GM18505 (cell line): ENCODE measurements at regions not wholly inside any gene's neighbourhood (a gene's known extent, or its start where the extent isn't known, plus 50 kb on each side); places are given as distances from the start of the nearest gene placed in this dataset.

ENCODE experiments used
- ATAC-seq: cut with Tn5 transposase; IDR thresholded peaks from one replicate; pipeline ENCODE4 v1.9.1; 2021; ENCODE audit not compliant: unreplicated experiment
- POLR2A ChIP-seq: IDR thresholded peaks from 4 replicates; pipeline ENCODE4 v1.6.1; 2011; ENCODE audit warnings: borderline replicate concordance; ENCODE audit not compliant: insufficient read depth, insufficient read length; ENCODE audit errors: extremely low read depth

GRCh38 chr4:142940425-142941330 lies 94.6 kb upstream of the INPP4B start:
- TF ChIP-seq POLR2A: no peak
- no peak for ATAC-seq

GRCh38 chr4:142944565-142944964 lies 98.5 kb upstream of the INPP4B start:
- ATAC-seq: no peak

GRCh38 chr4:142952821-142953580 lies 106.9 kb upstream of the INPP4B start:
- no peak for TF ChIP-seq POLR2A
- no peak for ATAC-seq

More at GRCh38 chr4:142944565-142944964, 98.5 kb upstream of the INPP4B start:
- no peak for TF ChIP-seq POLR2A

- no peak for ATAC-seq
- TF ChIP-seq POLR2A: no peak
Measured at GRCh38 chr4:142954415-142954814, 108.3 kb upstream of the INPP4B start.

GRCh38 chr4:142955501-142955900 lies 109.4 kb upstream of the INPP4B start:
- ATAC-seq: no peak
- no peak for TF ChIP-seq POLR2A

GRCh38 chr4:142959173-142959572 lies 113.1 kb upstream of the INPP4B start:
- no peak for ATAC-seq
- no peak for TF ChIP-seq POLR2A

- ATAC-seq: no peak
- no peak for TF ChIP-seq POLR2A
Measured at GRCh38 chr4:142960126-142960525, 114.0 kb upstream of the INPP4B start.

GRCh38 chr4:142960867-142961644 lies 115.0 kb upstream of the INPP4B start:
- no peak for ATAC-seq
- TF ChIP-seq POLR2A: no peak

- TF ChIP-seq POLR2A: no peak
- ATAC-seq: no peak
Measured at GRCh38 chr4:142961866-142962265, 115.8 kb upstream of the INPP4B start.

- TF ChIP-seq POLR2A: no peak
- ATAC-seq: no peak
Measured at GRCh38 chr4:142974328-142974727, 128.2 kb upstream of the INPP4B start.

GRCh38 chr4:142975618-142976017 lies 129.5 kb upstream of the INPP4B start:
- TF ChIP-seq POLR2A: no peak
- ATAC-seq: no peak

- ATAC-seq: no peak
Measured at GRCh38 chr4:142976482-142976881, 130.4 kb upstream of the INPP4B start.

GRCh38 chr4:142977182-142977581 lies 131.1 kb upstream of the INPP4B start:
- TF ChIP-seq POLR2A: no peak
- ATAC-seq: no peak

More at GRCh38 chr4:142976482-142976881, 130.4 kb upstream of the INPP4B start:
- TF ChIP-seq POLR2A: no peak
